Chondrocyte (in vitro differentiated cells): ENCODE measurements at regions not wholly inside any gene's neighbourhood (a gene's known extent, or its start where the extent isn't known, plus 50 kb on each side); places are given as distances from the start of the nearest gene placed in this dataset.

Source experiments
- DNase-seq: peaks from one replicate; pipeline ENCODE4 v3.0.0; 2021; ENCODE audit warnings: mixed read lengths, low spot score
- H3K27ac Mint-ChIP-seq: one replicate; pipeline ENCODE4 v1.8.0; 2021; ENCODE audit warnings: mild to moderate bottlenecking, moderate library complexity, mixed read lengths; ENCODE audit not compliant: unreplicated experiment
- H3K27me3 Mint-ChIP-seq: 2 replicates; pipeline ENCODE4 v1.8.0; 2021; ENCODE audit warnings: low read depth, mixed read lengths
- H3K36me3 Mint-ChIP-seq: 2 replicates; pipeline ENCODE4 v1.8.0; 2021; ENCODE audit warnings: low read depth, mixed read lengths
- H3K4me1 Mint-ChIP-seq: 2 replicates; pipeline ENCODE4 v1.8.0; 2021; ENCODE audit warnings: low read depth, mild to moderate bottlenecking, mixed read lengths
- H3K4me3 Mint-ChIP-seq: one replicate; pipeline ENCODE4 v1.8.0; 2021; ENCODE audit warnings: mild to moderate bottlenecking, moderate library complexity, mixed read lengths; ENCODE audit not compliant: unreplicated experiment
- H3K9me3 Mint-ChIP-seq: 2 replicates; pipeline ENCODE4 v1.8.0; 2021; ENCODE audit warnings: low read depth, mixed read lengths
- TF ChIP-seq, protein P1 (sequence below): fragments of 200-600 bp; sonication (generic); IDR thresholded peaks from 2 replicates; pipeline ENCODE4 v1.5.0; 2021; ENCODE audit warnings: antibody characterized with exemption, mild to moderate bottlenecking, moderate library complexity

DNA sequence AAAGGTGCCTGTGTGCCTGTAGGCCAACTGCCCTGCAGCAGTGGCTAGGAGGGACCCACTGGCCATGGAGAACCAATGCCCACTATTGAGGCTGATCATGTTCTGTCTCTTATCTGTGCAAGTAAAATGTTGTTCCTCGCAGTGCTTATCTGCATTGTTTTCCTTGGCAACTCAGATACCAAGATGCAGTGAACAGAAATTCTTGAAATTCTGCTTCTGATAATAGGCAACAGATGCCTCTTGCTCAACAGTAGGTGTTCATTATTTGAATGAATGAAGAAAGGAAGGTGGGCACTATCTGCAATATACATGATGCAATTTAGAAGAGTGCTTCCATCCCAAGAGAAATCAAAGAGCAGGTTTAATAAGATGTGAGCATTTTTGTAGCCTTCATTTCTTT is 232.2 kb downstream of the NUAK1 start:
- H3K9me3 Mint-ChIP-seq: peaks cover 5% of the 10 kb centered on the region
- no peaks in the 10 kb centered on the region for H3K27me3 Mint-ChIP-seq
- TF ChIP-seq, protein P1, sequence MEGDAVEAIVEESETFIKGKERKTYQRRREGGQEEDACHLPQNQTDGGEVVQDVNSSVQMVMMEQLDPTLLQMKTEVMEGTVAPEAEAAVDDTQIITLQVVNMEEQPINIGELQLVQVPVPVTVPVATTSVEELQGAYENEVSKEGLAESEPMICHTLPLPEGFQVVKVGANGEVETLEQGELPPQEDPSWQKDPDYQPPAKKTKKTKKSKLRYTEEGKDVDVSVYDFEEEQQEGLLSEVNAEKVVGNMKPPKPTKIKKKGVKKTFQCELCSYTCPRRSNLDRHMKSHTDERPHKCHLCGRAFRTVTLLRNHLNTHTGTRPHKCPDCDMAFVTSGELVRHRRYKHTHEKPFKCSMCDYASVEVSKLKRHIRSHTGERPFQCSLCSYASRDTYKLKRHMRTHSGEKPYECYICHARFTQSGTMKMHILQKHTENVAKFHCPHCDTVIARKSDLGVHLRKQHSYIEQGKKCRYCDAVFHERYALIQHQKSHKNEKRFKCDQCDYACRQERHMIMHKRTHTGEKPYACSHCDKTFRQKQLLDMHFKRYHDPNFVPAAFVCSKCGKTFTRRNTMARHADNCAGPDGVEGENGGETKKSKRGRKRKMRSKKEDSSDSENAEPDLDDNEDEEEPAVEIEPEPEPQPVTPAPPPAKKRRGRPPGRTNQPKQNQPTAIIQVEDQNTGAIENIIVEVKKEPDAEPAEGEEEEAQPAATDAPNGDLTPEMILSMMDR: no peak
- H3K36me3 Mint-ChIP-seq: peaks cover 4% of the 10 kb centered on the region
- peaks cover 13% of the 10 kb centered on the region for H3K4me1 Mint-ChIP-seq
- H3K27ac Mint-ChIP-seq: no peak overlapping the region
- H3K4me3 Mint-ChIP-seq: no peak overlapping the region
- DNase-seq: no peak

GRCh38 chr12:105907982-105908381 is 230.8 kb downstream of the NUAK1 start:
- H3K27ac Mint-ChIP-seq: no peak overlapping the region
- H3K36me3 Mint-ChIP-seq: peaks cover 4% of the 10 kb centered on the region
- H3K4me1 Mint-ChIP-seq: peaks cover 13% of the 10 kb centered on the region
- no peaks in the 10 kb centered on the region for H3K27me3 Mint-ChIP-seq
- TF ChIP-seq, protein P1: no peak
- H3K4me3 Mint-ChIP-seq: no peak overlapping the region
- DNase-seq: no peak
- peaks cover 8% of the 10 kb centered on the region for H3K9me3 Mint-ChIP-seq

- no peak overlapping the region for H3K4me3 Mint-ChIP-seq
- H3K27ac Mint-ChIP-seq: no peak overlapping the region
- TF ChIP-seq, protein P1: no peak
- H3K4me1 Mint-ChIP-seq: peaks cover 6% of the 10 kb centered on the region
- peaks cover 4% of the 10 kb centered on the region for H3K36me3 Mint-ChIP-seq
- peaks cover 5% of the 10 kb centered on the region for H3K9me3 Mint-ChIP-seq
- no peak for DNase-seq
- H3K27me3 Mint-ChIP-seq: no peaks in the 10 kb centered on the region
These were observed 228.7 kb downstream of the NUAK1 start for GRCh38 chr12:105910030-105910429.

DNA sequence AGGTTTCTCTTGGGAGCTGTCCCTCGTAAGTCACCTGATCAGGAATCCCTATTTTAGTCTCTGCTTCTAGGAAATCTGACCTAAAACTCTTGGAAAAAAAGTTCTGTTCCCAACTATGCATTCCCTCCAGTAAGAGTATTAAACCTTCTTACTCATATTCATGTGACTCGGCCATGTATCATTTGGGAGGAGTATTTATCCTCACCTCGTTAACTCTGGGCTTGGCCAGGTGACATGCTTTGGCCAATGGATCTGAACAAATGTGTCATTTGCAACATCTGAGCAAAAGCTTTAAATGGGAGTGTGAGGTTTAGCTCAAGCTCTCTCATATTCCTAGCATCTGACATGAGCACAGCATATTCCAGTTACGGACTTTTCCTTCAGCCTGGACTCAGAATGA is 226.8 kb downstream of the NUAK1 start:
- Mint-ChIP-seq H3K4me1 (peaks cover 9% of the 10 kb centered on the region), H3K4me3 (no peak overlapping the region), H3K9me3 (peaks cover 7% of the 10 kb centered on the region), H3K27ac (no peak overlapping the region), H3K36me3 (no peaks in the 10 kb centered on the region), H3K27me3 (no peaks in the 10 kb centered on the region)
- DNase-seq: no peak
- TF ChIP-seq, protein P1: no peak

DNA sequence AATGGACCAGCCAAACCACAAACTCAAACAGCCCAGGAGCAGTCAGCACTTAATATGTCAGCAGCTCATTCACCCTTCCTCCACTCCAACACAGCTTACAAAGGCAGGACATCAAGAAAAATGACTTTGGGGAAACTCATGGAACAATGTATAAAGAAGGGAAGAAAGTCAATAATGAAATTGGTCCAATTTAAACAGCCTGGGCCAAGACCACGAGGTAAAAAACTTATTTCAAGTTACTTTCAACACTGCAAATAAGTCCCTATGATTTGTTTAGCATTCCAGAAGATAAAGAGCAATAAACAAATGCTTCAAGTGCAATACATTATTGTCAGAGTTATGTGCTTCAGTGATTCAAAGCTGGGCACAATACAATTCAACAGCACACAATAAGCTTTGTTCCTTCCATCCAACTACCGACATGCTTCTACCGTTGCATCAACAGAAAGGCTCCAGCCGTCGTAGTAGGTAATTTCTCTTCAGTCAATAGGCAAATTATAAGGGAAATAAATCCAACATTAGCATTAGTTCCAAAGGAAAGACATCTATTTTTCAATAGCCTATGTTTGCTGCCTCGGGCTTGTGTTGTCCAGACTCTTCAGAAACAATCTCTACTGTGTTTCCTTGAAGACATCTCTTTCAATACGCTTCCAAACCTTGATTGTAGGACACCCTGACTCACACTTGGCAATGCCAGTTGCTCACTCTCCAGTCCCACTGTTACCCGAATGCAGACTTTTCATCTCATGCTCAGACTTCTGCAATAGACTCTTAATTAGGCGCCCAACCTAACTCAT is 225.7 kb downstream of the NUAK1 start:
- Mint-ChIP-seq H3K4me3 (no peak overlapping the region), H3K27ac (no peak overlapping the region), H3K4me1 (peaks cover 13% of the 10 kb centered on the region), H3K27me3 (no peaks in the 10 kb centered on the region), H3K9me3 (peaks cover 7% of the 10 kb centered on the region), H3K36me3 (no peaks in the 10 kb centered on the region)
- DNase-seq: no peak
- TF ChIP-seq, protein P1: no peak
